OCI-LY1 (cell line): ENCODE measurements at regions not wholly inside any gene's neighbourhood (a gene's known extent, or its start where the extent isn't known, plus 50 kb on each side); places are given as distances from the start of the nearest gene placed in this dataset.

ENCODE experiments used
- H2AFZ ChIP-seq: fragments of 200-600 bp; sonication (generic), shearing (Covaris generic); 2 replicates; pipeline ENCODE4 v1.6.0; 2014; ENCODE audit warnings: antibody characterized with exemption, mild to moderate bottlenecking, low read length
- H3F3A ChIP-seq: fragments of 200-600 bp; sonication (generic), shearing (Covaris generic); 2 replicates; pipeline ENCODE4 v1.6.0; 2014; ENCODE audit warnings: mild to moderate bottlenecking, antibody characterized with exemption, low read length, moderate library complexity; ENCODE audit not compliant: insufficient read depth
- H3K27ac ChIP-seq: fragments of 200-600 bp; sonication (generic); 2 replicates; pipeline ENCODE4 v1.5.1; 2014; ENCODE audit warnings: low read length, mixed run types, mild to moderate bottlenecking, low read depth; ENCODE audit not compliant: poor library complexity, severe bottlenecking
- H3K27me3 ChIP-seq: fragments of 200-600 bp; sonication (generic); 2 replicates; pipeline ENCODE4 v1.6.0; 2014; ENCODE audit warnings: antibody characterized with exemption, mild to moderate bottlenecking, low read length, moderate library complexity; ENCODE audit not compliant: insufficient read depth
- H3K36me3 ChIP-seq: fragments of 200-600 bp; sonication (generic); 2 replicates; pipeline ENCODE4 v1.6.1; 2014; ENCODE audit warnings: mild to moderate bottlenecking, antibody characterized with exemption, low read length, moderate library complexity, mixed read lengths; ENCODE audit not compliant: insufficient read depth
- H3K4me1 ChIP-seq: fragments of 200-600 bp; sonication (generic); 2 replicates; pipeline ENCODE4 v1.5.1; 2014; ENCODE audit warnings: mild to moderate bottlenecking, low read length, moderate library complexity; ENCODE audit not compliant: insufficient read depth, severe bottlenecking
- H3K4me2 ChIP-seq: fragments of 200-600 bp; sonication (generic), shearing (Covaris generic); 2 replicates; pipeline ENCODE4 v1.6.1; 2014; ENCODE audit warnings: low read length
- H3K4me3 ChIP-seq: fragments of 200-600 bp; sonication (generic); 2 replicates; pipeline ENCODE4 v1.5.1; 2014; ENCODE audit warnings: low read length, low read depth, mild to moderate bottlenecking, mixed read lengths; ENCODE audit not compliant: poor library complexity, severe bottlenecking
- H3K79me2 ChIP-seq: fragments of 200-600 bp; shearing (Covaris generic); 2 replicates; pipeline ENCODE4 v1.6.1; 2016; ENCODE audit warnings: mixed run types, low read length, mixed read lengths; ENCODE audit not compliant: insufficient read depth
- H3K9ac ChIP-seq: fragments of 200-600 bp; sonication (generic), shearing (Covaris generic); 2 replicates; pipeline ENCODE4 v1.6.1; 2014; ENCODE audit warnings: mild to moderate bottlenecking, low read length, mixed read lengths
- H3K9me2 ChIP-seq: fragments of 200-600 bp; sonication (generic), shearing (Covaris generic); 2 replicates; pipeline ENCODE4 v1.6.1; 2014; ENCODE audit warnings: low read depth, mild to moderate bottlenecking, low read length, mixed read lengths
- H3K9me3 ChIP-seq: fragments of 200-600 bp; shearing (Covaris generic); 2 replicates; pipeline ENCODE4 v1.6.1; 2014; ENCODE audit warnings: low read length, mixed read lengths
- H4K20me1 ChIP-seq: fragments of 200-600 bp; sonication (generic), shearing (Covaris generic); 2 replicates; pipeline ENCODE4 v1.6.0; 2016; ENCODE audit warnings: mild to moderate bottlenecking, low read length; ENCODE audit not compliant: insufficient read depth
- EZH2 ChIP-seq: fragments of 200-600 bp; sonication (generic), shearing (Covaris generic); IDR thresholded peaks from 2 replicates; pipeline ENCODE4 v1.8.0; 2017; ENCODE audit warnings: borderline replicate concordance, mixed run types, mild to moderate bottlenecking, antibody characterized with exemption, low read length, moderate library complexity, mixed read lengths
- TF ChIP-seq, protein P1 (sequence below): fragments of 200-600 bp; sonication (generic), shearing (Covaris generic); IDR thresholded peaks from 2 replicates; pipeline ENCODE4 v1.5.1; 2017; ENCODE audit warnings: mild to moderate bottlenecking, antibody characterized with exemption, low read length, moderate library complexity, mixed read lengths

DNA sequence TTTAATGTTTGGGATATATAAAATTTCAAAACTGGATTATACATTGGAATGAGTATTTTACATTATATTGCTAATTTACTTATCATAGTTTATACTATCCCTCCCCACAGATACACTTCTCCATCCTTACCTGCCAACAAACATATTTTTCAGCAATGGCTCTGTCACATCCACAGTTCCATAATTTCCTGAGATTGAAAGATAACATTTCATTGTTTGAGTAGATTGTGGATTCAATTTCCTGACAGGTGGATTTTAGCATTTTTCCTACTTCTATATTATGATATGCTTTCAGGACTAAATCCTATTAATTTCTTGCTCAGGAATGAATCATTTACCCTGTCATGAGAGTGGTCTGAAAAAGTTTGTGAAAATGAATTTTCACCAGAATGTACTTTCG is 115.3 kb upstream of the KLHL4 start:
- Histone ChIP-seq H3F3A (no peaks in the 10 kb centered on the region), H3K9ac (no peak overlapping the region), H3K9me2 (no peaks in the 10 kb centered on the region), H3K27me3 (no peaks in the 10 kb centered on the region), H3K4me3 (no peak overlapping the region), H3K4me1 (no peaks in the 10 kb centered on the region), H4K20me1 (no peaks in the 10 kb centered on the region), H3K79me2 (no peaks in the 10 kb centered on the region), H2AFZ (no peak overlapping the region), H3K9me3 (no peaks in the 10 kb centered on the region), H3K27ac (no peak overlapping the region), H3K36me3 (no peaks in the 10 kb centered on the region), H3K4me2 (no peak overlapping the region)
- TF ChIP-seq, protein P1, sequence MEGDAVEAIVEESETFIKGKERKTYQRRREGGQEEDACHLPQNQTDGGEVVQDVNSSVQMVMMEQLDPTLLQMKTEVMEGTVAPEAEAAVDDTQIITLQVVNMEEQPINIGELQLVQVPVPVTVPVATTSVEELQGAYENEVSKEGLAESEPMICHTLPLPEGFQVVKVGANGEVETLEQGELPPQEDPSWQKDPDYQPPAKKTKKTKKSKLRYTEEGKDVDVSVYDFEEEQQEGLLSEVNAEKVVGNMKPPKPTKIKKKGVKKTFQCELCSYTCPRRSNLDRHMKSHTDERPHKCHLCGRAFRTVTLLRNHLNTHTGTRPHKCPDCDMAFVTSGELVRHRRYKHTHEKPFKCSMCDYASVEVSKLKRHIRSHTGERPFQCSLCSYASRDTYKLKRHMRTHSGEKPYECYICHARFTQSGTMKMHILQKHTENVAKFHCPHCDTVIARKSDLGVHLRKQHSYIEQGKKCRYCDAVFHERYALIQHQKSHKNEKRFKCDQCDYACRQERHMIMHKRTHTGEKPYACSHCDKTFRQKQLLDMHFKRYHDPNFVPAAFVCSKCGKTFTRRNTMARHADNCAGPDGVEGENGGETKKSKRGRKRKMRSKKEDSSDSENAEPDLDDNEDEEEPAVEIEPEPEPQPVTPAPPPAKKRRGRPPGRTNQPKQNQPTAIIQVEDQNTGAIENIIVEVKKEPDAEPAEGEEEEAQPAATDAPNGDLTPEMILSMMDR = no peak
- no peak for TF ChIP-seq EZH2

DNA sequence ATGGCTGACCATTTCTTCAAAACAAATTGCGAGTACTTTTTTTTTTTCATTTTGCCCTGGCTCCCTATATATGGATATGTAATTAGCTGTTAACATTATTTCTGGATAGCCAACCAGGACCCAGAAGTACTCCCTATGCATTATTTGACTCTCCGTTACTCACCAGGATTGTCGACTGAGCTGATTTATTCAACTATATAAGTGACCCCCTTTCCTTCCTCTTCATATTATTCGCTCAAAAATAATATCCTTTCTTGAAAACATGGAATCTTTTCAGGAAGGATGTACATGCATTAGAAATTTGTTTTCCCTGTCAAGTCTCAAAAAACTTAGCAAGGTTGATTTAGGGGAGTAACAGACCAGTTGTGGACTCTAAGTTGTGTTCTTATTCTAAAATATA is 114.1 kb upstream of the KLHL4 start:
- H3K27ac ChIP-seq = no peak overlapping the region
- H2AFZ ChIP-seq = no peak overlapping the region
- no peaks in the 10 kb centered on the region for H4K20me1 ChIP-seq
- no peak overlapping the region for H3K9ac ChIP-seq
- no peaks in the 10 kb centered on the region for H3K27me3 ChIP-seq
- H3K4me2 ChIP-seq = no peak overlapping the region
- no peak overlapping the region for H3K4me3 ChIP-seq
- TF ChIP-seq, protein P1 = no peak
- TF ChIP-seq EZH2 = no peak
- H3K4me1 ChIP-seq = no peaks in the 10 kb centered on the region
- H3F3A ChIP-seq = no peaks in the 10 kb centered on the region
- H3K9me2 ChIP-seq = no peaks in the 10 kb centered on the region
- no peaks in the 10 kb centered on the region for H3K79me2 ChIP-seq
- no peaks in the 10 kb centered on the region for H3K36me3 ChIP-seq
- H3K9me3 ChIP-seq = no peaks in the 10 kb centered on the region

- Histone ChIP-seq H3K9ac (no peak overlapping the region), H3F3A (no peaks in the 10 kb centered on the region), H3K4me2 (no peak overlapping the region), H3K4me1 (no peaks in the 10 kb centered on the region), H3K9me3 (no peaks in the 10 kb centered on the region), H2AFZ (no peak overlapping the region), H3K9me2 (no peaks in the 10 kb centered on the region), H4K20me1 (no peaks in the 10 kb centered on the region), H3K4me3 (no peak overlapping the region), H3K27ac (no peak overlapping the region), H3K79me2 (no peaks in the 10 kb centered on the region), H3K27me3 (no peaks in the 10 kb centered on the region), H3K36me3 (no peaks in the 10 kb centered on the region)
- TF ChIP-seq, protein P1 = no peak
- TF ChIP-seq EZH2 = no peak
These were observed 108.3 kb upstream of the KLHL4 start for GRCh38 chrX:87409113-87409841.
